ENCODE measurements at regions not wholly inside any gene's neighbourhood (a gene's known extent, or its start where the extent isn't known, plus 50 kb on each side); places are given as distances from the start of the nearest gene placed in this dataset.

DNA sequence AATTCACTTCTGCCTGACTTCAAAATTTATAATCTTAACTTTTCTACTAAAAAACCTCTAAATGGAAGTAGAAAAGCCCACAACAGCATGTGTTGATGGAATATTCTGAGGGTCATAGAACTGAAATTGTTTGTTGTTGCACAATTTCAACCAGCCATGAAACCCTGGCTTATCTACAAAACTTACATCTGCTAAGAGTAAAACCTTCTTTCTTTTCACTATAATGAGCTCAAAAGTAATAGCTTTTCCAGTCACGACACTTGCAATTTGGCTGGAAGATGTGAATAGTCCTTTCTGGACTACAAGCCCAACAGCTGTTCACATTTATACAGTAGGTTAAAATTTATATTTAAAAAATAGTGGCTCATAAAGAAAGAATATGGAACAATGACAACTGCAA lies 250.0 kb downstream of the GPAT3 start:
- TF ChIP-seq GATA3 (IDR thresholded peaks at IDR 0.05; ENCODE audit: low read depth, low read length) (no peak), GATA2 (IDR thresholded peaks at IDR 0.05; ENCODE audit: low read depth, low read length) (no peak)

All from SH-SY5Y (cell line).